ENCODE measurements at regions not wholly inside any gene's neighbourhood (a gene's known extent, or its start where the extent isn't known, plus 50 kb on each side); places are given as distances from the start of the nearest gene placed in this dataset.
"Not testable (repeated sequence)": the region's sequence is repeated elsewhere in the genome, so short reads cannot be mapped to it uniquely, and the experiment has no call there.

DNA sequence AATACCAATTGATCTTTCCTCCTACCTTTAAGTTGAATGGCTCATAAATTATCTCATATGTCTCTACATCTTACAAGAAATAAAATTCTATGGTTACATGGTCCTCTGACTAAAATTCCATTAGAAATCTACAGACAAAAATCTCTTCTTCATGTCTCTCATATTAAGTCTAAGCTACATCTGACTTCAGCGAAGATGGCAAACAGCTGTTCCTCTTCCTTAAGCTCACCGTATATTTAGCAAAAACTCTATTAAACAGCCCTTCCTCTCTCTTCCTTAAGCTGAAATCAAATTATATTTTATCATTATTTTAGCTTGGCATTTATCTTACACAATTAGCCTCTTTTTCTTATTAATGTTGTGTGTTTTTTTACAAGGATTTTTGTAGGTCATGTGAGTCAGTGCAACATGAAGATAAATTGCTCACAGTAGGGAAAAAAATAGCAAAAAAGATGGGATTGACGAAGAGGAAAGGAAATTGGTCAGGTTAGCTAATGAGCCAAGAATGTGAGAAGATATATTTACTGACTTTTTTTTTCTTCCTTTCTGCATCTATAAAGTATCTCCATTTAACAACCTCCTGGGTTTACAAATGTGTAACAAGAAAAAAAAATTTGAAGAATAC lies 2412.8 kb downstream of the ARAP2 start:
- DNase-seq (ENCODE audit: low read depth) = no peak
- no peak overlapping the region for H3K4me3 ChIP-seq (ENCODE audit: low read depth, low read length)
- TF ChIP-seq, protein P1, sequence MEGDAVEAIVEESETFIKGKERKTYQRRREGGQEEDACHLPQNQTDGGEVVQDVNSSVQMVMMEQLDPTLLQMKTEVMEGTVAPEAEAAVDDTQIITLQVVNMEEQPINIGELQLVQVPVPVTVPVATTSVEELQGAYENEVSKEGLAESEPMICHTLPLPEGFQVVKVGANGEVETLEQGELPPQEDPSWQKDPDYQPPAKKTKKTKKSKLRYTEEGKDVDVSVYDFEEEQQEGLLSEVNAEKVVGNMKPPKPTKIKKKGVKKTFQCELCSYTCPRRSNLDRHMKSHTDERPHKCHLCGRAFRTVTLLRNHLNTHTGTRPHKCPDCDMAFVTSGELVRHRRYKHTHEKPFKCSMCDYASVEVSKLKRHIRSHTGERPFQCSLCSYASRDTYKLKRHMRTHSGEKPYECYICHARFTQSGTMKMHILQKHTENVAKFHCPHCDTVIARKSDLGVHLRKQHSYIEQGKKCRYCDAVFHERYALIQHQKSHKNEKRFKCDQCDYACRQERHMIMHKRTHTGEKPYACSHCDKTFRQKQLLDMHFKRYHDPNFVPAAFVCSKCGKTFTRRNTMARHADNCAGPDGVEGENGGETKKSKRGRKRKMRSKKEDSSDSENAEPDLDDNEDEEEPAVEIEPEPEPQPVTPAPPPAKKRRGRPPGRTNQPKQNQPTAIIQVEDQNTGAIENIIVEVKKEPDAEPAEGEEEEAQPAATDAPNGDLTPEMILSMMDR (IDR thresholded peaks at IDR 0.05; ENCODE audit: control insufficient read depth, extremely low read depth, insufficient read depth) = no peak

DNA sequence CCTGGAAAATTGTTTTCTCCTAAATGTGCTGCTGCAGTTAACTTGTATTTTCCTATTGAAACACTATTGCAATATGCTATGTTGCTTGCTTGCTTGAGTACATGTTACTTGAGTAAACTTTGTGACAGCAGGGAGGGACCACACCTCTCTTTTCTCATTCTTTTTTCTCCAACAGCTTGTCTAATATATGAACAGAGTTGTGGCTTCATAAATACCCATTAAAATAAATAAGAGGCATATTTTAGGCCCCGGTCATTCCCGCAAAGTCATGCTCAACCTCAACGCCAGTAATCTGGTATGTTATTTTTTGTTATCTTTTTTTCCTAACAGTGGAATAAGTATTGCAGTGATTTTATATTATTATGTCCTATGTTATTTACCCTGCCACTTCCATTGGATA lies 2408.6 kb downstream of the ARAP2 start:
- DNase-seq (ENCODE audit: low read depth); H3K4me3 ChIP-seq (ENCODE audit: low read depth, low read length): not testable (repeated sequence)

DNA sequence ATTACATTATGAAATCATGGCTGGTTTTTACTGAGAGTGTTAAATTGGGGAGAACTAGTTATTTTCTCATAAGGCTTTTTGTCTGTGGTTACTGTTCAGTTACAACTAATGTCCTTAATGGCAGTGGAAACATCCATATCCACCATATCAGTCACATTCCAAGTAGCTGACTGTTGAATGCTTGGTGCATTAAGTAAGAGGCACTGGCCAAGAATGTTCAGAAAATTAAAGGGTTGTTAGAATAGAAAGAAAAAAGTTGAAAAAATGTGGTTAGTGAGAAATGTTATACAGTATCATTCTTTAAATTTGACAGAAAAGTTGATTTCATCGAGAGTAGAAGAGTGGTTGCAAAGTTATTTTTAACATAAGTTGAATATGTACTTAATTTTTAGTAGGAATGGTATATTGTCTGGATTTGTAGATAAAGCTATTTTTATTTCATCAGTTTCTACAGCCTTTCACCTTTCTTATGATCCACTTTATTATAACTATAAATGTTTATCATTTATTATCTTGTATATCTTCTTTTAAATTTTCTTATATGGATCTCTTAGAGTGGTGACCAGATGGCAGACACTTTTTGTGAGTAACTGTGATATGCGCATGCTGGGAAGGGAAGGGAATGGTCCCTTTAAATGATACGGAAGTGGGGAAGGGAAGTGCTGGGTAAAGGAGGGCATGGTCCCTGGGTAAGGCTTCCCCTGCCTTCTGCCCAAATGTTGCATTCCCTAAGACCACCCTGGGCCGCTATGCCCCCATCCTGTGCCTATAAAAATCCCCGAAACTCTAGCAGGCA lies 2407.1 kb downstream of the ARAP2 start:
- no peak for DNase-seq (ENCODE audit: low read depth)
- H3K4me3 ChIP-seq (ENCODE audit: low read depth, low read length) = no peak overlapping the region
- TF ChIP-seq, protein P1 (IDR thresholded peaks at IDR 0.05; ENCODE audit: control insufficient read depth, extremely low read depth, insufficient read depth) = no peak

DNA sequence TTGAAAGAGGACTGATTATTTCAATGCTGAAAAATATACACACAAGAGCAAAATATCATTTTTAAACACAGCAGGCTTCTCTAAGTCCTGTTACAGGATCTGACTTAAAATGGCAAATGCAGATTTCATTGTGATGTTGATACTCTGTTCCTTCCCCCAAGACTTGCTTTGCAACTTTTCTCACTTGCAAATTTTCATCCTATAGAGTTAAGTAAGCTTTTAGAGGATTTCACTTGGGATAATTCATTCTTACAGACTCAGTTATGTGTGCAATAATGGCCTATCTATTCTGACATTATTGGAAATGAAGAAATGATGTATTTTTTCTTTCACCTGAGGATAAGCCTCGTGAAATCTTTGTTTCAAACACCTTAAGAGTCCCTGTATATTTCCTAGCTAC lies 2403.2 kb downstream of the ARAP2 start:
- TF ChIP-seq, protein P1 (IDR thresholded peaks at IDR 0.05; ENCODE audit: control insufficient read depth, extremely low read depth, insufficient read depth) = no peak
- H3K4me3 ChIP-seq (ENCODE audit: low read depth, low read length) = no peak overlapping the region
- no peak for DNase-seq (ENCODE audit: low read depth)

DNA sequence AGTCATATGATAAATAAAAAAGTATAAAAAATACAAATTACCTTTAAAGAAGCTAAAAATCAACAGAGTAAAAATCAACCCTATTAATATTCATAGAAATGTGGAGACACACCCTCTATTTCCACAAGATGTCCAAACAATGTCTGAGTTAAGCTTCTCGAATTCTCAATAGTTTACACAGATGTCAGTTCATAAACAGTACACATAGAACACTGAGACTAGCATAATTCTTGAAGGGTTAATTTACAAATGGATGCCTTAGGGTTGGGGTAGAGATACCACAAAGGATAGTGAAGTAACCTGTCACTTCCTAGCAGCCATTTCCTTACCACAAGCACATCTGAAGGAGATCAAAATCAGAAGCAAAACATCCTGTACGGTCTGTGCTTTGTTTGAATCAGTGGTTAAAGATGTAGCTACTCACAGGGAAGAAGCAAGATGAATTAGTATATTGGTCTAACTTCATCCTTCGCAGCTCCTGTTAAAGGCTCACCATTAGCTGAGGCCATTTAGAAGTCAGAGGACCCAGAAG lies 2393.9 kb downstream of the ARAP2 start:
- DNase-seq (ENCODE audit: low read depth) = no peak
- TF ChIP-seq, protein P1 (IDR thresholded peaks at IDR 0.05; ENCODE audit: control insufficient read depth, extremely low read depth, insufficient read depth) = no peak
- no peak overlapping the region for H3K4me3 ChIP-seq (ENCODE audit: low read depth, low read length)

DNA sequence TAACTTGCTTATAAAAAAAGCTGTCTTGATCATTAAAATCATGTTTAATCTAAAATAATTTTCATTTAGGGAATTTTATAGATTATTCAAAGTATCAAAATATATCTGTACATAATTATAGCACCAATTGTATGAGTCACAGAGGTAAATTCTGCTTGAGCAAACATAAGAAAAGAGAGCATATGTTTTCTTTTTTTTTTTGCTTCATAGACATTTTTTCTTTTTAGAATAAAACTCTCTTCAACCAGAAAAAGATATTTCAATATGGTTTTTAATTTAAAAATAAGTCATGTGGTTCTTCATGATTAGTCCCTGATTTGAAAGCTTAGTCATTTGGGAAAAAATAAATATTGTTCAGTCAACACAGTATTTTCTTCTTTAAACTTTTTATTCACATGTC lies 2390.6 kb downstream of the ARAP2 start:
- H3K4me3 ChIP-seq (ENCODE audit: low read depth, low read length) = not testable (repeated sequence)

DNA sequence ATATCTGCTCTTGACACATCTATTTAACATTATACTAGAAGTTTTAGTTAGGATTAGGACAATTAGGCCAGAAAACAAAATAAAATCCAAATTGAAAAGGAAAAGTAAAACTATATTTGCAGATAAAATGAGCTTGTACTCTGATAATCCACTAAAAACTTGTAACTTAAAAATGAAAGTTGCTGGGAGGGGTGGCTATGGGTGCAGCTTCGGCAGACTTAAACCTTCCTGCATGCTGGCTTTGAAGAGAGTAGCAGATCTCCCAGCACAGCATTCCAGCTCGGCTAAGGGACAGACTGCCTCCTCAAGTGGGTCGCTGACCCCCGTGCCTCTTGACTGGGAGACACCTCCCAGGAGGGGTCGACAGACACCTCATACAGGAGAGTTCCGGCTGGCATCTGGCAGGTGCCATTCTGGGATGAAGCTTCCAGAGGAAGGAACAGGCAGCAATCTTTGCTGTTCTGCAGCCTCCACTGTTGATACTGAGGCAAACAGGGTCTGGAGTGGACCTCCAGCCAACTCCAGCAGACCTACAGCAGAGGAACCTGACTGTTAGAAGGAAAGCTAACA lies 2379.9 kb downstream of the ARAP2 start:
- no peak for DNase-seq (ENCODE audit: low read depth)
- no peak overlapping the region for H3K4me3 ChIP-seq (ENCODE audit: low read depth, low read length)
- TF ChIP-seq, protein P1 (IDR thresholded peaks at IDR 0.05; ENCODE audit: control insufficient read depth, extremely low read depth, insufficient read depth) = no peak

More for the DNA sequence above, 2390.6 kb downstream of the ARAP2 start:
- not testable (repeated sequence) for DNase-seq (ENCODE audit: low read depth)

Measured in LNCaP clone FGC (cell line).